Activated naive CD4-positive, alpha-beta T cell (primary cell): ENCODE measurements at regions not wholly inside any gene's neighbourhood (a gene's known extent, or its start where the extent isn't known, plus 50 kb on each side); places are given as distances from the start of the nearest gene placed in this dataset.

ENCODE experiments used
- DNase-seq, 4 experiments: peaks; one replicate each; lab custom pipeline; 2025; lab: John Stamatoyannopoulos, UW

DNA sequence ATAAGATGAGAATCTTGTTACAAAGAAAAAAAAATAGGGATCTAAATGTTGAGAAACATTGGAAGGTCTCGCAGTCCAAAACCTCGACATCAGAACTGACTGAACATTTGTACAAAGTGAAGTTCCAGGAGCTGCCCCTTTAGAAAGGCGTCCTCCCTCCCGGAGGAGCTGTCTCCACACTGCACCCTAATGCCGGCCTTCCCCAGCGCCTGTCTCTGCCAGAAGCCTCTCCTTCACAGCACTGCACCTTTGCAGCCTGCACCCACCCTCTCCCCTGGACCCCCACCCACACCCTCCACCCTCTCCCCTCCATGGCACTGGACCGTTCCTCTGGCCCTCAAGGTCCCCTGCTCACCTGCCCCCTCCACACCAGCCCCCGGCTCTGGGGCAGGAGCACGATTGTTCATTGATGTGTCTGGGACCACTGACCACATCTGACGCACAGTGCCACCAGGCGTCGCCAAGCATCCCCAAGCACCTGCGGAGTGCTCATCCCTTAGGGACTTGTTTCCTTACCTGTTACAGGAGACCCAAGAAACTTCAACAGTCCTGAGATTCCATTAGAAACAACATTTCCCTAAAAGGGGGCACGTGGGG lies 90.3 kb upstream of the SNTG2 start:
- no peak for DNase-seq

DNA sequence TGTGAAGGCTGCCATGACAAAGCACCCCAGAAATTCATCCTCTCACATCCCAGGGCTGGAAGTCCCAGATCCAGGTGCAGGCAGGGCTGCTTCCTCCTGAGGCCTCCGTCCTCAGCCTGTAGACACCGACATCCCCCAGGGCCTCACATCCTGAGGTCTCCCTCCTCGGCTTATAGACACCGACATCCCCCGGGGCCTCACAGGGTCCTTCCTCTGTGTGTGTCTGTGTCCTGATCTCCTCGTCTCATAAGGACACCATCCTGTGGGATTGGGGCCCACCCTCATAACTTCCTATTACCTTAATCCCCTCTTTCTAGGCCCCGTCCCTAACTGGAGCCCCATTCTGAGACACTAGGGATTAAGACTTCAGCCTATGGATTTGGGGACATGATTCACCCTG lies 92.0 kb upstream of the SNTG2 start:
- DNase-seq: no peak

DNA sequence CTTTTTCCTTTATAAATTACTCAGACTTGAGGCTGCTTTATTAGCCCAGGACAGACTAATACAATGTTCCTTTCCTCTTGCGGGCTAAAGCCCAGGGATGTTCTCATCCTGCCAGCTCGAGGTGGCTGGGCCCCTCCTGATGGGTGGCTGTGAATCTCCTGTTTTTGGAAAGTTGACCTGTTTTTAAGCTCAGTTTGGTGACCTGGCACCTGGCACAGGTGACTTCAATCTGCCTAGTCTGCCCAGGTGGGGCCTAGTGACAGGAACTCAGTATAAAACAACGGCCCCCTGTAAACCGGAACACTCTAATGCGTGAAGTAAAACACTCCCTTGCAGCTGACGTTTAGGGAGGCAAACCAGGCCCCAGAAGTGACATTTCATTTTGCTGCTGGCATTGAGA lies 92.7 kb upstream of the SNTG2 start:
- no peak for DNase-seq

DNA sequence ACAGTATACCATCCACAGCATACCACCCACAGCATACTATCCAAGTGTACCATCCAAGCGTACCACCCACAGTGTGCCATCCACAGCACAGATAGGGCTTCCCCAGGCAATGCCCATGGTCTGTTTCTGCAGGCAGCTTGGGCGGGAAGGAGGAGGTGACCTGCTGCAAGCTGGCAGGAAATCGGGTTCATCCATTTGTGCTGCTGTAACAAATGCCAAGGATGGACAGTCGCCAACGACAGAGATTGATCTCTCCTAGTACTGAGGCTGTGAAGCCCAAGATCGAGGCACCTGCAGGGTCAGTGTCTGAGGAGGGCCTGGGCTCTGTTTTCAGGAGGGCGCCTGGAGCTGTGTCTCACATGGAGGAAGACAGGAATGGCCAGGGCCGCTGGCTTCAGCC lies 93.6 kb upstream of the SNTG2 start:
- DNase-seq: no peak

DNA sequence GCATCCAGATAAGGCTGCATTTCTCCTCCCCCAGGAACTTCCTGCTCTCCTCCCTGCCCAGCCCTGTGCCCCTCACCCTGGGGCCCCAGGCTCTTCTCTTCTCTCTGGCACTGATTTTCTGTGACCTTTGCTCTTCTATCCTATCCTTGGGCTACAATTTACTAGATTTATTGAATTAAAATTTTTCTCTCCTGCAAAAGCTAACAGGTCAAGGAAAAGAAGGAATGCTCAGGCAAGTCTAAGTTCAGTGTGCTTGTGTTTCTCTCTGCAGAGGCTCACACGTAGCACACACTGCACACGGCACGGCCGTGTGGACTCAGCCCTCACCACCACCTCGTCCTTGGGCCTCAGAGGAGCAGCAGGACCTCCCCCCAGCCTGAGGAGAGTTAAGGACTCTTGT lies 94.2 kb upstream of the SNTG2 start:
- DNase-seq: no peak

DNA sequence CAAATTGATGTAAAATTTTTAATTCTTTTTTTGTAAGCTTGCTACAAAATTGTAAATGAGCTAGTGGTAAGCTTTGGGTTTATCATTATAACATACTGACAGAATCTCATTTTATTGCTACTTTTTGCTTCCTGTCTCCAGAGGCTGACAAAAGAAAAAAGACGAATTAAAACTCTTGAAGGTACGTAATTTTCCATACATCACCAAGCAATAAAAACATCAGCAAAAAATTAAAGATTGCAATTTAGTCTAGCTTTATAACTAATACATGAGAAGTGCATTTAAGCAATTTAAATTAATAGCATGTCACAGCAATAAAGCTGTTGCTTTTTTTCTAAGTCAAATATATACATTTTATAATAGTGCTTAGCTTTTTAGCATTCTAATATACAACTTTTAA lies 94.6 kb upstream of the SNTG2 start:
- DNase-seq: no peak

DNA sequence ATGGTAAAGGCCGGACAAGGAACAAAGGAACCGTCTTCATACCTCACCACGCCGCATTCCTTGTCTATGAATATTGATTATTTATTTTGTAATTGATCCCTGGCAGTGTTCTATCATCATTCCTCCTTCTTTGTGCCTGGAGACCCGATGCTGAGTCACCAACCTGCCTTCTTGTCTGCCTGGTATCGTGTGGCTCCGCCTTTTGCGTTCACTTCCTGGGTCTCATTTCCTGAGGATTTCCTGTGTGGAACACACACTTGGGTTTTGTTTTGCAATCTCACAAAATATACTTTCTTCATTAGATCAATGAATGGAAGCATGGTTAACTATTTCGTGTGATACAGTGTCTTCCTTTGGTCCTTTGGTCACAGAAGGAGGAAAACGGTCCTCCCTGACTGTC lies 95.5 kb upstream of the SNTG2 start:
- DNase-seq: no peak

DNA sequence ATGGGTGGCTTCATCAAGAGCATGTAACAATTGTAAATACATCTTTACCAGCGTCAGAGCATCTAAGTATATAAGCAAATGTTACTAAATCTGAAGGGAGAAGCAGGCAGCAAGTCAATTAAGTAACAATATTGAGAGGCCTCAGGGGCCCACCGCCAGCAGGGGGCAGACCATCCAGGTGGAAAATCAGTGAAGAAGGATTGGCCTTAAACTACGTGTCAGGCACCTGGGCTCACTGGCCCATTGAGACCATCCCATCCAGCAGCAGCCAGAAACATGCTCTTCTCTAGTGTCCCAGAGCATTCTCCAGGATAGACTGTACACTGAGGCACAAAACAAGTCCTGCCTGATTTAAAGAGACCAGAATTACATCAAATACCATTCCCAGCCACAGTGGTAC lies 96.2 kb upstream of the SNTG2 start:
- no peak for DNase-seq

DNA sequence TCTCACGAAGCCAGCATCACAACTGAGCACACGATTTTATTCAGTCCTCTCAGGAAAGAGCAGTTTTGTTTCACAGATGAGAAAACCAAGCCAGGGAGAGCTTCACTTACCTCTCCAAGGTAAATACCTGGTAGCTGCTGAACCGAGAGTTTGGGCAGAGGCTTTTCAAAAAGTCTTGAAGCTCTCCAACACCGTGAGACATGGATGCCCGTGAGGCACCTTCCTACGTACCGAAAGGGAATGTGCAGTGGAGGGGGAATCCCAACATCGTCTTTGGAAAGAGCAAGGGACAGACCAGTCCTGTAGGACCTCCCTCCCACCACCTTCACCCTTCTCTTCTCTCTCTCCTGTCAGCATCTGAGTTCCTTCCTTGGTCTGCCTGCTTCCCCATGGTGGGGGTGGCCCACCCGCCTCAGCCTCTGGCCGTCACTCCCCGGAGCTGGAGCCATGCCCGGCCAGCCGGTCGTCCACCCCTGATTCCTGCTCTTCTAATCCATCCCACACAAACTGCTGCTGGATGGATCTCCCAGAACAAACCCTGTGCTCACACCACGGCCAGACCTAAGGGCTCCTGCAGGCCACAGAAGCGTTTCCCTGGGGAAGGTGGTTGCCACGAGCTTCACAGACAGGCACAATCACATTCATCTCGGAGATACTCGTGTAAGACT lies 97.3 kb upstream of the SNTG2 start:
- no peak for DNase-seq

DNA sequence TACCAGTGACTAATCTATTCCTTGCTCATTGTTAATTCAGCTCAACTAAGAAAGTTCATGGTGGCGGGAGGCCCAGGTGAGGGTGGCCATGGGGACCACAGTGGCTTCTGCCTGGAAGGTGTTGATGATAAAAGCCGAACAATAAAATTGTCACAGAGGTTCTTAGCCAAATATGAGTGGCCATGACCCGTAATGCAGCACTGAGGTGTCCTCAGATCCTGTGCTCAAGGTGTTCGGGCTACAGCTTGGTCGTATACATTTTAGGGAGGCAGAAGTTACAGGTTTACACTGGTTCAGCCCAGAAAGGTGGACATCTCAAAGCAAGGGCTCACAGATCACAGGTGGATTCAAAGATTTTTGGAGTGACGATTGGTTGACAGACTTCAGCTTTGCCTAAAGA lies 98.5 kb upstream of the SNTG2 start:
- no peak for DNase-seq

DNA sequence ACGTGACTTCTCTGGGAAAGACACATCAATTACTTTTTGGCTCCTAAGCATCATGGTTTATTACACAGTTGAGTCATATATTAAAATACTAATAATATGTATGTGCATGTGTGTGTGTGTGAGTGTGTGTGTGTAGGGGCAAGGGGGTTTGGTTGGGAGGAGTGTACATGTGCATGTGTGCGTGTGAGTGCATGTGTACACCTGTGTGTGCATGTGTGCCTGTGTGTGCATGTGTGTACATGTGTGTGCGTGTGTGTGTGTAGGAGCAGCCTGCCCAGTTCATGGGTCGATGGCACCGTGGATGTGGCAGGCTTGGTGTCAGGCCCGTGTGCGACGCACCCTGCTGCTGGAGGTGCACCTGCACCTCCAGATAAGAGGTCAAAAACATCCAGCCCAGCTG lies 99.0 kb upstream of the SNTG2 start:
- no peak for DNase-seq

DNA sequence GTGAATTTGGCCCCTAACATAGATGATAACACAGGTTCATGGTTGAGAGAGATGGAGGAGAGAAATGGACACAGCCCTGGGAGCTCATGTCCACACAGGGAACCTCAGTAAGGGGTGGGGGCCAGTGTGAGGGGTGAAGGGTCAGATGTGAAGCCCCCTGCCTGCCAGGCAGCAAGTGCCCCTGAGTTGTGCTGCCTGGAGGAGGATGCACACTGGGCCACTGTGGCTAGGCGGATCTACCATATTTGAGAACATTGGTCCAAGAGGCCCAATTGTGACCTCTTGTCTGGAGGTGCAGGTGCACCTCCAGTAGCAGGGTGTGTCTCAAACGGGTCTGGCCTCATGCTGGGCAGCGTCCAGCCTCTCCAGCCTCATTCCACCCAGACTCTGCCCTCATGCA lies 99.6 kb upstream of the SNTG2 start:
- no peak for DNase-seq

DNA sequence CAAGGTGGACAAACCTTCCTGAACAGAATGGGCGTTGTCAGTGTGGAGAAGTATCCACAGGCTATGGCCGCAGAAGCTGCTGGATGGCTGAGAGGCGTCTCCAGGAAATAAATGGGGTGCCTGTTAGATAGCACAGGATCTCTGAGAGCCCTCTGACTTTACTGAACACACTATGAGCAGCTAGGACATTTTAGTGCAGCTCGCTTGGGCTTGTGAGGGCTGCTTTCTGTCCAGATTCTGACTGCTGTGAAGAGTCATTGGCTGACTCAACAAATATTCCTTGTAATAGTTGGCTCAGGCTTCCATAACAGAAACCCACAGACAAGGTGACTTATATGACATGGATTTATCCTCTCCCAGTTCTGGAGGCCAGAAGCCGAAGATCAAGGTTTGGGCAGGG lies 100.2 kb upstream of the SNTG2 start:
- no peak for DNase-seq

DNA sequence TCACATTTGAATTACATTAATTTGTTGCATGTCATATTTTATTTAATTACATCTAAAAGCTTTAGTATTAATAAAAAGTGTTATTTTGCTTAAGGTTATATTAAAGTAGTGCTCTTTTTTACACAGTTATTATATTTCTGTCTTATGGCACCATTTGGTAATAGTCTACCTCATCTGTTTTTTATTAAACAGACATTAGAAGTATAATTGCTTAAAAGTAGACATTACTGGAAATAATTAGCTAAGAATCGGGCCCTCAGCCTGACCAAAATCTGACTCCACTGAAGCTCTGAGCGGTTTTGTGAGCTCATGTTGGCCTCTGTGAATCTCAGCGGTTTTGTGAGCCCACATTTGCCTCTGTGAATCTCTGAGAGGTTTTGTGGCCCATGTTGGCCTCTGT lies 102.5 kb upstream of the SNTG2 start:
- no peak for DNase-seq

DNA sequence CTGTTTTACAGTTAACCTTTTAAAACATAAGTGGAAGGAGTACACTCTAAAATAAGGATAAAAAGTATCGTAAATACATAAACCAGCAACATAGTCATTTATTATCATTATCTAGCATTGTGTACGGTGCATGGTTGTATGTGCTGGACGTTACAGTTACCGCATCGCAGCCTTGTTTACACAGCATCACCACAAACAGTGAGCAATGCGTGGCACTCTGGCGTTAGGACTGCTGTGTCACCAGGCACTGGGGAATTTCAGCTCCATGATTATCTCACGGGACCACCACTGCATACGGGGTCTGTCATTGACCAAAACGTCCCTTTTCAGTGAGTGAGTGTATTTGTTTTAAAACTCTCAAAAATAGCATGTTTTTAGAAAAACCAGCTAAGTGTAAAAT lies 103.0 kb upstream of the SNTG2 start:
- no peak for DNase-seq

DNA sequence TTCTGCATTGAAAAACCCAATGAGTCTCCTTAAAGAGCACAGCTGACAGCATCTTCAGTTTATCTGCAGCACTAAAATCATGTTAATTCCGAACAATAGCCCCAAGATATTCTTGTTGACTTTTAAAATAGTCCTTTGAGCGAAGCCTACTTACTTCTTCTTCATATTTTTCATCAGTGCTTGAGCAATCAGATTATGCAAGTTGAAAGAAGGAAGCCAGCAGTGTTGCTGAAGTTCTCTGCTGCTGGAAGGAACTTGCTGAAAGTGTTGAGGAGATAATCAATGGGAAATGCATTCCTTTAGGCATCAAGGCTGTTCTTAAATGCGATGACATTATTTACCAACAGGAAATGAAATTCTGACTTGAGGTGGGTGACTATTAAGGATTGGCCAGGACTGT lies 105.9 kb upstream of the SNTG2 start:
- DNase-seq: no peak

DNA sequence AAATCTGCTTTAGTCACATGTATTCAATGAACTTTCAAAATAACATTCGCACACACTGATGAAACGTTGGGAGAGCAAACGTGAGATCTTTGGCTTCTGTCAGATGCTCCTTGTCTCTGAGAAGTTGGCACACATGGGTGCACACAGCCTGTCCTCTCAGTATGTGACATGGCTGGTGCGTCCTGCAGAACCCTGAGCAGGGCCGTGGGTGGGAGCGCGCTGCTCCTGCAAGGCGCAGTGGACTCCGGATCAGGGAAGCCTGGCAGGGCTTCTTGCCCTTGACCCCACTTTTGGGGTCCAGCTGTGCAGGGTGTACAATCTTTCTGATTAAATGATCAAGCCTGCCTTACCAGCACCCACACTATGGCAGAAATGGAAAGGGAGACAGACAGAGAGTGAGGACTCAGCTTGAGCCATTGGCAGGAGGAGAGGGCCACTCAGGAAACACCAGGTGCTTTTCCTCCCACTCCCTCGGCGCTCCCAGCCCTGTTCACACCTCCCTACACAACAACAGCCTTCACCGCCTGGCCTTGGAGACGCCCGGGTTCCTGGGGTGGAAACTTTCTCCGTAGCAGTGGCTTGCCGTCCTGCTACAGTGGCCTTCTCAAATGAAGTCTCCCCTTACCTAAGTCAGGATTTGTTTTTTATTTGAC lies 108.4 kb upstream of the SNTG2 start:
- no peak for DNase-seq

DNA sequence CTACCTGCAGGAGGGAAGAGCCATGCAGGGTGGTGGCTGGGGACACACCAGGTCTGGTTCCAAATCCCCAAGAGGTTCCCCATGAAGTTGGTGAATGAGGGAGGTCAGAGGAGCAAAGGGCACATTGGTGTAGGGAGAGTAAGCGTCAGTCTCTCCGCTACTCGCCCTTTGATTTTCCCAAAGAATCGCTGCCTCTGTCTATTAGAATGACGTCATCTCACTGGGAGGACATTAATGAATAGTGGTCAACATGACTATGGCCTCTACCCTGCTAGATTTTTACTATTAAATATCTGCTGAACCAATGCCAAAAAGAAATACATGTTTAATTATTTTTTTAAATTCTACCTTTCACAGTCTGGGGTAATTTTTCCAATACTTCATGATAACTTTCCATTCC lies 109.6 kb upstream of the SNTG2 start:
- no peak for DNase-seq

DNA sequence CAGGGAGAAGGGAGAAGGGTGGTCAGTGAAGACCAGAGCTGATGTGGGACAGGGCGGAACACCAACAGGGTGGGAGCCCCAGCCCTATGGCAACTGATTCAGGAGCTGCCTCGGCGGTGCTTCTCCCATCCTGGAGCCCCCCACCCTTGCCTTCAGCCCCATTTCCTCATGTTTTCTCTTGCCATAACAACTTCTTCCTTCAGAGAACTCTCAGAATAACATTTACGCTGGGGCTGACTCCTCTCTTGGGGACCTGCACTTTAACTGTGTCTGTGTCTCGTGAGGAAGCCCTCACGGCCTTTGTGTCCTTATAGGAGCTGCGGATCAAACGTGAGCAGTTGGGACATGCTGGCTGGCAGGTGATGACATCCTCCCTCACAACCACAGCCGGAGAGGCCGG lies 116.4 kb upstream of the SNTG2 start:
- DNase-seq: no peak

DNA sequence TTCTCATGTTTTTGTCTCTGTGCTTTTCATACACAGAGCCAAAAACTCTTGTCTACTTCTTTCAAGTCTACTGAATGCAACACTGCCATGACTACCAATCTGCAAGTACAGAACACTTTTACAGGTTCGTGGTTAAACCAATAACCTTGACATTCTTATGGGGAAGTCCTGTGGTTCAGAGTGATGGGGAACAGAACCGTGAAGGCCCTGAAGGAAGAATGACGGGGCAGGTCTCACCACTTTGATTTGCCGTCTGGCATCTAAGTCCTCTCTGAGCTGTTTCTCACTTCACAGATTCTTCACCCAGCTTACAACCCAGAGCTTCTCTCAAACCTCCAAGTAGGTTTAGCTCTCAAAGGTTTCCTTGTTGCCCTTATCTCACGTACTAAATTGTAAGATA lies 117.5 kb upstream of the SNTG2 start:
- DNase-seq: no peak

DNA sequence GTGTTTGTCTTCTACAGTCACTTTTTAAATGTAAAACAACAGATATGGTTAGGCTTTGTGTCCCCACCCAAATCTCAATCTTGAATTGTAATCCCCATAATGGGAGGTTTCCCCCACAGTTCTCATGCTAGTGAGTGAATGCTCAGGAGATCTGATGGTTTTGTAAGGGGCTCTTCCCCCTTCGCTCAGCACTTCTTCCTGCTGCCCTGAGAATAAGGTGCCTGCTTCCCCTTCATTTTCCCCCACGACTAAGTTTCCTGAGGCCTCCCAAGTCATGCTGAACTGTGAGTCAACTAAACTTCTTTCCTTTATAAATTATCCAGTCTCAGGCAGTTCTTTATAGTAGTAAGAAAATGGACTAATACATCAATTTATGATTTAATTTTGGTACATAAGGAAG lies 118.0 kb upstream of the SNTG2 start:
- DNase-seq: no peak

DNA sequence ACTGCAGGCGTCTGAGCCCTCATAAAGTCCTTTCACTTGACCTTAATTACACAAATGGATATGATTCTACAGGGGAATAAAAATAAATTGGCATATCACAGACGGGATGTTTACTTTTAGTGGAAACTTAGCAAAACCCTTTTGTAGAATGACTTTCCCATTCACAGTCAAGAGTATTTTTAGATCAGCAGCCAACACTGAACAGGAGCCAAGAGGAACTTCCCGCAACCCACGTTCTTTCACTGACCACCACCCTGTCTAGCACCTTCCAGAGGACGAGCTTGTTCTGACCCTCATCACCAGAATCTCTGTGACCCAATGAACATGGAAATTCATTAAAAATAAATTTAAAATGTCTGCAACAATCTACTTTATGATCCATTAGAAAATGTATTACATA lies 119.0 kb upstream of the SNTG2 start:
- DNase-seq: no peak

DNA sequence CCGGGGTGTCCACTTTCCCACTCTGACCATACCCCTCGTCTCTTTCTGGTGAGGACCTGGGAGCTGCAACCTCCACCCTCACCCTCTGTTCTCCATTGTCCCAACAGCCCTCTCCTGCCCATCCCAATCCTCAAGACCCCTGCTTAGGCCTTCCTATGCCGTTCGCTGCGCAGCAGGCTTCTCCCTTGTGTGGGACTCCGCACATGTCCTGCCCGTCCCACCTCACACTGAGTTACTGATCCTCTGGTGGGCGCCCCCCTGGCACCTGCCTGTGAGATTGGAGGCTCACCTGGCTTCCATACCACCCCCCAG lies 119.5 kb upstream of the SNTG2 start:
- no peak for DNase-seq
